SU-DHL-6 (cell line): ENCODE measurements at regions not wholly inside any gene's neighbourhood (a gene's known extent, or its start where the extent isn't known, plus 50 kb on each side); places are given as distances from the start of the nearest gene placed in this dataset.

ENCODE experiments used
- H2AFZ ChIP-seq: fragments of 200-600 bp; sonication (generic); 2 replicates; pipeline ENCODE4 v1.6.1; 2014; ENCODE audit warnings: low read depth, mild to moderate bottlenecking, moderate library complexity, mixed read lengths, antibody characterized with exemption, low read length; ENCODE audit not compliant: severe bottlenecking
- H3F3A ChIP-seq: fragments of 200-600 bp; shearing (Covaris generic); 2 replicates; pipeline ENCODE4 v1.6.0; 2016; ENCODE audit warnings: antibody characterized with exemption, mild to moderate bottlenecking; ENCODE audit not compliant: insufficient read depth
- H3K27ac ChIP-seq: fragments of 200-600 bp; sonication (generic); 2 replicates; pipeline ENCODE4 v1.5.1; 2016; ENCODE audit warnings: low read depth, mild to moderate bottlenecking, low read length, moderate library complexity, mixed read lengths
- H3K27me3 ChIP-seq: fragments of 200-600 bp; sonication (generic), shearing (Covaris generic); 2 replicates; pipeline ENCODE4 v1.6.0; 2014; ENCODE audit warnings: mild to moderate bottlenecking, low read length
- H3K36me3 ChIP-seq: fragments of 200-600 bp; sonication (generic); 2 replicates; pipeline ENCODE4 v1.6.1; 2014; ENCODE audit warnings: mild to moderate bottlenecking, low read length, mixed read lengths
- H3K4me2 ChIP-seq: fragments of 300-600, 200-600 bp; shearing (Covaris generic), sonication (generic); 2 replicates; pipeline ENCODE4 v1.6.0; 2014; ENCODE audit warnings: low read length, low read depth, mild to moderate bottlenecking; ENCODE audit not compliant: poor library complexity, severe bottlenecking
- H3K4me3 ChIP-seq: fragments of 200-600 bp; sonication (generic); 2 replicates; pipeline ENCODE4 v1.5.1; 2014; ENCODE audit warnings: antibody characterized with exemption, low read length, mild to moderate bottlenecking, mixed read lengths; ENCODE audit not compliant: insufficient read depth, poor library complexity, severe bottlenecking
- H3K79me2 ChIP-seq: fragments of 200-600 bp; sonication (generic); 2 replicates; pipeline ENCODE4 v1.6.1; 2014; ENCODE audit warnings: mild to moderate bottlenecking, low read length, moderate library complexity; ENCODE audit not compliant: insufficient read depth
- H3K9ac ChIP-seq: fragments of 200-600 bp; sonication (generic); 2 replicates; pipeline ENCODE4 v1.7.0; 2014; ENCODE audit warnings: mild to moderate bottlenecking, low read length
- H3K9me2 ChIP-seq: fragments of 200-600 bp; sonication (generic); replicated peaks from 2 replicates; pipeline ENCODE4 v1.6.1; 2014; ENCODE audit warnings: low read length; ENCODE audit not compliant: insufficient read depth
- H3K9me3 ChIP-seq: fragments of 200-600 bp; sonication (generic); 2 replicates; pipeline ENCODE4 v1.6.1; 2014; ENCODE audit warnings: low read length, mixed read lengths; ENCODE audit not compliant: insufficient read depth
- H4K20me1 ChIP-seq: fragments of 200-600 bp; sonication (generic); 2 replicates; pipeline ENCODE4 v1.6.1; 2014; ENCODE audit warnings: low read depth, mild to moderate bottlenecking, antibody characterized with exemption, low read length, moderate library complexity, mixed read lengths
- EZH2phosphoT487 ChIP-seq: fragments of 200-600 bp; sonication (generic), shearing (Covaris generic); conservative IDR thresholded peaks from 2 replicates; pipeline ENCODE4 v1.6.1; 2018; ENCODE audit warnings: mild to moderate bottlenecking, antibody characterized with exemption, low read length, moderate library complexity, mixed read lengths
- TF ChIP-seq, protein P1 (sequence below): fragments of 200-600 bp; sonication (generic); IDR thresholded peaks from one replicate; pipeline ENCODE4 v1.5.1; 2017; ENCODE audit warnings: antibody characterized with exemption, mild to moderate bottlenecking, low read length, moderate library complexity; ENCODE audit not compliant: insufficient read depth, poor library complexity, severe bottlenecking

DNA sequence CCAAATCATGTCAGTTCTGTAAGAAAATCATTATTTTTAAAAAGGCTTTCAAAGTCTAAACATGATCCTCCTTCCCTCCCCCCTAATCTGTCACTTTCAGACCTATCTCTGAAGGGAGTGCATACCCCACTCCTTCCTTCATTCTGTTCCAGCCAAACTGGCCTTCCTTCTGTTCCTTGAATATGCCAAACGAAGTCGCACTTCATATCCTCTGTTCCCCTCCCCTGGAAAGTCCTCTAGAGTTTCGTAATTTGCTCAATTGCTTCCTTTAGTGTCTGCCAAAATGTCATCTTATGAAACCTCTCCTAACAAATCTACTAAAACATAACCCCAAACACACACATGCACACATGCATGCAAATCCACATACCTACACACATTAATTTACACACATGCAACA lies 69.5 kb upstream of the TUSC7 start:
- no peak overlapping the region for H3K4me2 ChIP-seq
- H3F3A ChIP-seq = no peaks in the 10 kb centered on the region
- 0 out of 2 replicates have a peak, but pooled peaks cover 4% of the 10 kb centered on the region for H3K9me2 ChIP-seq
- H3K36me3 ChIP-seq = no peaks in the 10 kb centered on the region
- H2AFZ ChIP-seq = no peak overlapping the region
- no peaks in the 10 kb centered on the region for H3K9me3 ChIP-seq
- no peaks in the 10 kb centered on the region for H4K20me1 ChIP-seq
- H3K9ac ChIP-seq = no peak overlapping the region
- no peaks in the 10 kb centered on the region for H3K79me2 ChIP-seq
- no peak overlapping the region for H3K27ac ChIP-seq
- no peak overlapping the region for H3K4me3 ChIP-seq
- no peaks in the 10 kb centered on the region for H3K27me3 ChIP-seq
- TF ChIP-seq EZH2phosphoT487 = no peak
- TF ChIP-seq, protein P1, sequence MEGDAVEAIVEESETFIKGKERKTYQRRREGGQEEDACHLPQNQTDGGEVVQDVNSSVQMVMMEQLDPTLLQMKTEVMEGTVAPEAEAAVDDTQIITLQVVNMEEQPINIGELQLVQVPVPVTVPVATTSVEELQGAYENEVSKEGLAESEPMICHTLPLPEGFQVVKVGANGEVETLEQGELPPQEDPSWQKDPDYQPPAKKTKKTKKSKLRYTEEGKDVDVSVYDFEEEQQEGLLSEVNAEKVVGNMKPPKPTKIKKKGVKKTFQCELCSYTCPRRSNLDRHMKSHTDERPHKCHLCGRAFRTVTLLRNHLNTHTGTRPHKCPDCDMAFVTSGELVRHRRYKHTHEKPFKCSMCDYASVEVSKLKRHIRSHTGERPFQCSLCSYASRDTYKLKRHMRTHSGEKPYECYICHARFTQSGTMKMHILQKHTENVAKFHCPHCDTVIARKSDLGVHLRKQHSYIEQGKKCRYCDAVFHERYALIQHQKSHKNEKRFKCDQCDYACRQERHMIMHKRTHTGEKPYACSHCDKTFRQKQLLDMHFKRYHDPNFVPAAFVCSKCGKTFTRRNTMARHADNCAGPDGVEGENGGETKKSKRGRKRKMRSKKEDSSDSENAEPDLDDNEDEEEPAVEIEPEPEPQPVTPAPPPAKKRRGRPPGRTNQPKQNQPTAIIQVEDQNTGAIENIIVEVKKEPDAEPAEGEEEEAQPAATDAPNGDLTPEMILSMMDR = no peak

DNA sequence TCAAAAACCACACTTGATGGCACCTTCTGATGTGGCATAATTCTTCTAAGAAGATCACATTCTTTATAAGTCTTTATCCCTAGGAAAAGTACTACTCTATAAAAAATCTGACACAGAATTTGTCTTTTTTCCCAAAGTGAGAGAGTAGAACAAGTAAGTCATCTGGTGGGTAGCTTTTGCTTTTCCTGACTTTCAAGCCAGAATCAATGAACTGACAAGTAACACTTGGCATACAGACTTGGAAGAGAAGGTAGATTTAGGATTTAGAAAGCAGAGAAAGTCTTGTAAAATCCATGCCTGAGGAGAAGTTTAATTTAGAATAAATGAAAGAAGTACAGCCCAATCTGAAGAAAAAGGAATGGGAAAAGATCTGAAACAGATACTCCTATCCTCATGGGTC lies 66.6 kb upstream of the TUSC7 start:
- Histone ChIP-seq H3K9me2 (no peaks in the 10 kb centered on the region), H3K4me2 (no peak overlapping the region), H3K79me2 (no peaks in the 10 kb centered on the region), H3K36me3 (no peaks in the 10 kb centered on the region), H3K9me3 (no peaks in the 10 kb centered on the region), H3F3A (no peaks in the 10 kb centered on the region), H3K27ac (no peak overlapping the region), H3K4me3 (no peak overlapping the region), H3K27me3 (no peaks in the 10 kb centered on the region), H3K9ac (no peak overlapping the region), H2AFZ (no peak overlapping the region), H4K20me1 (no peaks in the 10 kb centered on the region)
- TF ChIP-seq, protein P1 = no peak
- TF ChIP-seq EZH2phosphoT487 = no peak

DNA sequence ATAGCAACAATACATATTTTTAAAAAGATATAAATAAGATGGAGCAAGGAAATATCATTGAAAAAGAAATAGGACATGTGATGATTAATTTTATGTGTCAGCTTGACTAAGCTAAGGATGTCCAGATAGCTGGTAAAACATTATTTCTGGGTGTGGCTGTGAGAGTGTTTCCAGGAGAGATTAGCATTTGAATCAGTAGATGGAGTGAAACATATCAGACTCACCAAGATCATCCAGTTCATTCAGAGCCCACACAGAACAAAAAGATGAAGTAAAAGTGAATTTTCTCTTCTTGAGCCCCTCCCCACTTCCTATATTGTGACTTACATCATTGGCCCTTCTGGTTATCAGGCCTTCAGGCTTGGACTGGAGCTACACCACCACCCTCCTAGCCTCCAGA lies 61.6 kb upstream of the TUSC7 start:
- Histone ChIP-seq H3K4me3 (no peak overlapping the region), H3K79me2 (no peaks in the 10 kb centered on the region), H3K9me2 (no peaks in the 10 kb centered on the region), H3K27me3 (no peaks in the 10 kb centered on the region), H3K9ac (no peak overlapping the region), H3F3A (no peaks in the 10 kb centered on the region), H3K27ac (no peak overlapping the region), H3K4me2 (no peak overlapping the region), H4K20me1 (no peaks in the 10 kb centered on the region), H3K36me3 (no peaks in the 10 kb centered on the region), H2AFZ (no peak overlapping the region), H3K9me3 (no peaks in the 10 kb centered on the region)
- TF ChIP-seq, protein P1 = no peak
- TF ChIP-seq EZH2phosphoT487 = no peak
